GM18507 (cell line): ENCODE measurements at regions not wholly inside any gene's neighbourhood (a gene's known extent, or its start where the extent isn't known, plus 50 kb on each side); places are given as distances from the start of the nearest gene placed in this dataset.
"Not testable (repeated sequence)": the region's sequence is repeated elsewhere in the genome, so short reads cannot be mapped to it uniquely, and the experiment has no call there.

ENCODE experiments used
- DNase-seq: peaks from one replicate; pipeline ENCODE4 v3.0.0; 2011; ENCODE audit warnings: low read depth; ENCODE audit not compliant: insufficient read length; ENCODE audit errors: extremely low spot score
- FAIRE-seq: peaks from 2 replicates; lab custom pipeline; 2011; peaks lifted over from hg19 to GRCh38; lab: Jason Lieb, UNC

GRCh38 chr1:60562740-60563139, 489.2 kb upstream of the C1orf87 start:
- FAIRE-seq (no peak), DNase-seq (no peak)

- DNase-seq: no peak
- no peak for FAIRE-seq
Observed at GRCh38 chr1:60560701-60561100, 487.1 kb upstream of the C1orf87 start.

- no peak for FAIRE-seq
- DNase-seq: no peak
Observed at GRCh38 chr1:60558236-60558635, 484.7 kb upstream of the C1orf87 start.

GRCh38 chr1:60553730-60554129, 480.2 kb upstream of the C1orf87 start:
- no peak for DNase-seq
- no peak for FAIRE-seq

GRCh38 chr1:60547821-60548220, 474.3 kb upstream of the C1orf87 start:
- FAIRE-seq (no peak), DNase-seq (no peak)

- no peak for FAIRE-seq
- no peak for DNase-seq
Observed at GRCh38 chr1:60541831-60542532, 468.4 kb upstream of the C1orf87 start.

GRCh38 chr1:60540141-60540540, 466.6 kb upstream of the C1orf87 start:
- no peak for DNase-seq
- no peak for FAIRE-seq

- DNase-seq: no peak
- no peak for FAIRE-seq
Observed at GRCh38 chr1:60535713-60536112, 462.1 kb upstream of the C1orf87 start.

- DNase-seq (no peak), FAIRE-seq (no peak)
Observed at GRCh38 chr1:60527567-60527966, 454.0 kb upstream of the C1orf87 start.

GRCh38 chr1:60516996-60517395, 443.4 kb upstream of the C1orf87 start:
- DNase-seq (no peak), FAIRE-seq (no peak)

GRCh38 chr1:60510162-60510561, 436.6 kb upstream of the C1orf87 start:
- DNase-seq (no peak), FAIRE-seq (no peak)

- no peak for FAIRE-seq
- no peak for DNase-seq
Observed at GRCh38 chr1:60504206-60504840, 430.8 kb upstream of the C1orf87 start.

GRCh38 chr1:60503266-60503925, 429.8 kb upstream of the C1orf87 start:
- DNase-seq: no peak
- no peak for FAIRE-seq

GRCh38 chr1:60502506-60502905, 428.9 kb upstream of the C1orf87 start:
- FAIRE-seq (no peak), DNase-seq (no peak)

- FAIRE-seq: not testable (repeated sequence)
Observed at GRCh38 chr1:60489916-60490480, 416.4 kb upstream of the C1orf87 start.

GRCh38 chr1:60488847-60489246, 415.3 kb upstream of the C1orf87 start:
- FAIRE-seq (no peak), DNase-seq (no peak)

More at GRCh38 chr1:60489916-60490480, 416.4 kb upstream of the C1orf87 start:
- not testable (repeated sequence) for DNase-seq

- no peak for FAIRE-seq
Observed at GRCh38 chr1:60487565-60488345, 414.2 kb upstream of the C1orf87 start.

GRCh38 chr1:60483509-60483908, 409.9 kb upstream of the C1orf87 start:
- FAIRE-seq (no peak), DNase-seq (no peak)

More at GRCh38 chr1:60487565-60488345, 414.2 kb upstream of the C1orf87 start:
- no peak for DNase-seq

GRCh38 chr1:60470246-60470645, 396.7 kb upstream of the C1orf87 start:
- FAIRE-seq: no peak

GRCh38 chr1:60463786-60464185, 390.2 kb upstream of the C1orf87 start:
- no peak for FAIRE-seq
- no peak for DNase-seq

More at GRCh38 chr1:60470246-60470645, 396.7 kb upstream of the C1orf87 start:
- no peak for DNase-seq
